K562 (cell line): ENCODE measurements at regions not wholly inside any gene's neighbourhood (a gene's known extent, or its start where the extent isn't known, plus 50 kb on each side); places are given as distances from the start of the nearest gene placed in this dataset.
A peak's percentile ranks its signal among the peaks of the same experiment; 100 is the strongest.

Experiments used
- ELF4 ChIP-seq: fragments of 450-650 bp; formaldehyde crosslinking; IDR thresholded peaks from 2 replicates; pipeline ENCODE4 v1.4.0; 2022; ENCODE audit warnings: missing genetic modification characterization
- HDAC6 ChIP-seq: IDR thresholded peaks from 2 replicates; pipeline ENCODE4 v1.6.1; 2012; ENCODE audit warnings: low read depth, mild to moderate bottlenecking, control low read depth, inconsistent platforms, low read length, moderate library complexity
- NCOA1 ChIP-seq: fragments of 450-650 bp; IDR thresholded peaks from 2 replicates; pipeline ENCODE4 v1.6.1; 2016; ENCODE audit warnings: low read depth
- POU5F1 ChIP-seq: fragments of 150-350 bp; IDR thresholded peaks from 2 replicates; pipeline ENCODE4 v1.6.1; 2014; ENCODE audit warnings: borderline replicate concordance, low read length, low read depth, mild to moderate bottlenecking; ENCODE audit not compliant: partially characterized antibody
- SETDB1 ChIP-seq: IDR thresholded peaks from one replicate; pipeline ENCODE4 v1.6.1; 2012; ENCODE audit warnings: low read length, control low read depth, inconsistent platforms
- TFAM ChIP-seq: fragments of 250-450 bp; sonication (Bioruptor Pico); conservative IDR thresholded peaks from 2 replicates; pipeline ENCODE4 v1.5.0; 2021; ENCODE audit warnings: mild to moderate bottlenecking, moderate library complexity
- VEZF1 ChIP-seq: fragments of 200-800 bp; sonication (Bioruptor generic); IDR thresholded peaks from 2 replicates; pipeline ENCODE4 v1.6.1; 2017; ENCODE audit warnings: missing genetic modification characterization, missing compliant biosample characterization
- ZBED1 ChIP-seq: IDR thresholded peaks from 2 replicates; pipeline ENCODE4 v1.6.1; 2014
- ZNF23 ChIP-seq: fragments of 250-450 bp; sonication (Bioruptor Pico); IDR thresholded peaks from 2 replicates; pipeline ENCODE4 v1.4.0; 2020; ENCODE audit warnings: mild to moderate bottlenecking
- TF ChIP-seq, protein P1 (sequence below), 2 experiments: fragments of 450-650 bp in 1 of 2; sonication (generic) in 1 of 2; formaldehyde crosslinking in 1 of 2; IDR thresholded peaks; 2 replicates each; pipeline versions ENCODE4 v1.7.1 to v1.9.0; 2016 to 2022; ENCODE audit warnings: inconsistent platforms in 1 of 2, mild to moderate bottlenecking in 1 of 2, missing genetic modification reagents in 1 of 2
- TF ChIP-seq, protein P2 (sequence below): fragments of 200-800 bp; sonication (Bioruptor generic); IDR thresholded peaks from 2 replicates; pipeline ENCODE4 v1.6.1; 2016; ENCODE audit warnings: missing genetic modification characterization, missing compliant biosample characterization

DNA sequence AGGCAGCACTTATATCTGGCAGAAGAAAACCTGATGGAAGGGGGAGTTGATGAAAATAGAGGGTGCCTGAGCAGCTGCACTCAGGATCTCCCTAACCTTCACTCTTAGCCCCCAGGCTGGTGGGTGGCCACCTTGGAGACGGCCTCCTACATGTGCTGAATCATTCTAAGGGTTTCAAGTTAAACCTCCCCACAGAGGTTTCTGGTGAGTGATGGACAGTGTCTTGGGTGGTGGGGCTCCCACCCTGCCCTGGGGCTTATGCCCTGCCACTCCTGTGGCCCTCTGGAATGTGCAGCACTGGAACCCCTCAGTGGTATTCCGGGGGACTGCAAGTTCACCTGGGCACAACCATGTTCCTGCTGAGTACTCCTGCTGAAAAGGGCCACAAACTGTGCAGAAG, 357.2 kb downstream of the CD83 start (continued):
- TF ChIP-seq, protein P1, sequence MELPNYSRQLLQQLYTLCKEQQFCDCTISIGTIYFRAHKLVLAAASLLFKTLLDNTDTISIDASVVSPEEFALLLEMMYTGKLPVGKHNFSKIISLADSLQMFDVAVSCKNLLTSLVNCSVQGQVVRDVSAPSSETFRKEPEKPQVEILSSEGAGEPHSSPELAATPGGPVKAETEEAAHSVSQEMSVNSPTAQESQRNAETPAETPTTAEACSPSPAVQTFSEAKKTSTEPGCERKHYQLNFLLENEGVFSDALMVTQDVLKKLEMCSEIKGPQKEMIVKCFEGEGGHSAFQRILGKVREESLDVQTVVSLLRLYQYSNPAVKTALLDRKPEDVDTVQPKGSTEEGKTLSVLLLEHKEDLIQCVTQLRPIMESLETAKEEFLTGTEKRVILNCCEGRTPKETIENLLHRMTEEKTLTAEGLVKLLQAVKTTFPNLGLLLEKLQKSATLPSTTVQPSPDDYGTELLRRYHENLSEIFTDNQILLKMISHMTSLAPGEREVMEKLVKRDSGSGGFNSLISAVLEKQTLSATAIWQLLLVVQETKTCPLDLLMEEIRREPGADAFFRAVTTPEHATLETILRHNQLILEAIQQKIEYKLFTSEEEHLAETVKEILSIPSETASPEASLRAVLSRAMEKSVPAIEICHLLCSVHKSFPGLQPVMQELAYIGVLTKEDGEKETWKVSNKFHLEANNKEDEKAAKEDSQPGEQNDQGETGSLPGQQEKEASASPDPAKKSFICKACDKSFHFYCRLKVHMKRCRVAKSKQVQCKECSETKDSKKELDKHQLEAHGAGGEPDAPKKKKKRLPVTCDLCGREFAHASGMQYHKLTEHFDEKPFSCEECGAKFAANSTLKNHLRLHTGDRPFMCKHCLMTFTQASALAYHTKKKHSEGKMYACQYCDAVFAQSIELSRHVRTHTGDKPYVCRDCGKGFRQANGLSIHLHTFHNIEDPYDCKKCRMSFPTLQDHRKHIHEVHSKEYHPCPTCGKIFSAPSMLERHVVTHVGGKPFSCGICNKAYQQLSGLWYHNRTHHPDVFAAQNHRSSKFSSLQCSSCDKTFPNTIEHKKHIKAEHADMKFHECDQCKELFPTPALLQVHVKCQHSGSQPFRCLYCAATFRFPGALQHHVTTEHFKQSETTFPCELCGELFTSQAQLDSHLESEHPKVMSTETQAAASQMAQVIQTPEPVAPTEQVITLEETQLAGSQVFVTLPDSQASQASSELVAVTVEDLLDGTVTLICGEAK (IDR thresholded peaks at IDR 0.05): no peak
- TF ChIP-seq, protein P1 (CRISPR knock-in tag; IDR thresholded peaks at IDR 0.05): no peak
- TF ChIP-seq VEZF1 (peak; percentile 18; the same call in 1 of the 2 replicates), ELF4 (no peak), SETDB1 (no peak), TFAM (CRISPR knock-in tag) (no peak), ZNF23 (CRISPR knock-in tag) (no peak), POU5F1 (no peak), ZBED1 (no peak), NCOA1 (no peak), HDAC6 (no peak)
- TF ChIP-seq, protein P2, sequence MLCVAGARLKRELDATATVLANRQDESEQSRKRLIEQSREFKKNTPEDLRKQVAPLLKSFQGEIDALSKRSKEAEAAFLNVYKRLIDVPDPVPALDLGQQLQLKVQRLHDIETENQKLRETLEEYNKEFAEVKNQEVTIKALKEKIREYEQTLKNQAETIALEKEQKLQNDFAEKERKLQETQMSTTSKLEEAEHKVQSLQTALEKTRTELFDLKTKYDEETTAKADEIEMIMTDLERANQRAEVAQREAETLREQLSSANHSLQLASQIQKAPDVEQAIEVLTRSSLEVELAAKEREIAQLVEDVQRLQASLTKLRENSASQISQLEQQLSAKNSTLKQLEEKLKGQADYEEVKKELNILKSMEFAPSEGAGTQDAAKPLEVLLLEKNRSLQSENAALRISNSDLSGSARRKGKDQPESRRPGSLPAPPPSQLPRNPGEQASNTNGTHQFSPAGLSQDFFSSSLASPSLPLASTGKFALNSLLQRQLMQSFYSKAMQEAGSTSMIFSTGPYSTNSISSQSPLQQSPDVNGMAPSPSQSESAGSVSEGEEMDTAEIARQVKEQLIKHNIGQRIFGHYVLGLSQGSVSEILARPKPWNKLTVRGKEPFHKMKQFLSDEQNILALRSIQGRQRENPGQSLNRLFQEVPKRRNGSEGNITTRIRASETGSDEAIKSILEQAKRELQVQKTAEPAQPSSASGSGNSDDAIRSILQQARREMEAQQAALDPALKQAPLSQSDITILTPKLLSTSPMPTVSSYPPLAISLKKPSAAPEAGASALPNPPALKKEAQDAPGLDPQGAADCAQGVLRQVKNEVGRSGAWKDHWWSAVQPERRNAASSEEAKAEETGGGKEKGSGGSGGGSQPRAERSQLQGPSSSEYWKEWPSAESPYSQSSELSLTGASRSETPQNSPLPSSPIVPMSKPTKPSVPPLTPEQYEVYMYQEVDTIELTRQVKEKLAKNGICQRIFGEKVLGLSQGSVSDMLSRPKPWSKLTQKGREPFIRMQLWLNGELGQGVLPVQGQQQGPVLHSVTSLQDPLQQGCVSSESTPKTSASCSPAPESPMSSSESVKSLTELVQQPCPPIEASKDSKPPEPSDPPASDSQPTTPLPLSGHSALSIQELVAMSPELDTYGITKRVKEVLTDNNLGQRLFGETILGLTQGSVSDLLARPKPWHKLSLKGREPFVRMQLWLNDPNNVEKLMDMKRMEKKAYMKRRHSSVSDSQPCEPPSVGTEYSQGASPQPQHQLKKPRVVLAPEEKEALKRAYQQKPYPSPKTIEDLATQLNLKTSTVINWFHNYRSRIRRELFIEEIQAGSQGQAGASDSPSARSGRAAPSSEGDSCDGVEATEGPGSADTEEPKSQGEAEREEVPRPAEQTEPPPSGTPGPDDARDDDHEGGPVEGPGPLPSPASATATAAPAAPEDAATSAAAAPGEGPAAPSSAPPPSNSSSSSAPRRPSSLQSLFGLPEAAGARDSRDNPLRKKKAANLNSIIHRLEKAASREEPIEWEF (CRISPR knock-in tag): no peak
